H1 (cell line): ENCODE measurements at regions not wholly inside any gene's neighbourhood (a gene's known extent, or its start where the extent isn't known, plus 50 kb on each side); places are given as distances from the start of the nearest gene placed in this dataset.

Experiments
- CTCF ChIA-PET: fragments of 300-600 bp; sonication (Branson Sonifier 250); formaldehyde crosslinking; loops from one replicate; lab custom pipeline; 2021; ENCODE audit not compliant: partially characterized antibody; lab: Charles Lee
- POLR2A ChIA-PET: fragments of 300-600 bp; sonication (Branson Sonifier 250); formaldehyde crosslinking; loops from one replicate; lab custom pipeline; 2021; ENCODE audit warnings: inconsistent platforms; ENCODE audit not compliant: partially characterized antibody; lab: Charles Lee
- DNase-seq, 2 experiments: peaks; one replicate each; pipeline versions ENCODE4 v3.0.0 to v3.0.0-alpha.2; 2010 to 2022; ENCODE audit warnings: low spot score in 2 of 2, low read depth in 1 of 2, mixed read lengths in 1 of 2
- FAIRE-seq: peaks from 2 replicates; lab custom pipeline; 2011; peaks lifted over from hg19 to GRCh38; lab: Jason Lieb, UNC
- H2AFZ ChIP-seq: 2 replicates; pipeline ENCODE4 v1.8.1; 2012; ENCODE audit warnings: low read length, inconsistent platforms
- H2AK5ac ChIP-seq: 2 replicates; pipeline ENCODE4 v1.6.1; 2013; ENCODE audit warnings: low read depth, low read length
- H2BK120ac ChIP-seq: replicated peaks from 2 replicates; pipeline ENCODE3; 2013; ENCODE audit warnings: low read depth, low read length, inconsistent platforms
- H2BK12ac ChIP-seq: 2 replicates; pipeline ENCODE4 v1.6.1; 2013; ENCODE audit warnings: low read depth, low read length
- H2BK15ac ChIP-seq: 2 replicates; pipeline ENCODE4 v1.6.1; 2013; ENCODE audit warnings: low read length
- H2BK20ac ChIP-seq: 2 replicates; pipeline ENCODE4 v1.6.1; 2013; ENCODE audit warnings: low read length
- H2BK5ac ChIP-seq: 2 replicates; pipeline ENCODE4 v1.6.1; 2013; ENCODE audit warnings: low read depth, low read length
- H3K14ac ChIP-seq: 2 replicates; pipeline ENCODE4 v1.6.1; 2013; ENCODE audit warnings: inconsistent platforms; ENCODE audit not compliant: insufficient read length
- H3K18ac ChIP-seq: 2 replicates; pipeline ENCODE4 v1.6.1; 2013; ENCODE audit warnings: low read length; ENCODE audit errors: extremely low read depth
- H3K23ac ChIP-seq: 2 replicates; pipeline ENCODE4 v1.6.1; 2013; ENCODE audit warnings: inconsistent platforms; ENCODE audit not compliant: insufficient read length
- H3K23me2 ChIP-seq: 2 replicates; pipeline ENCODE4 v1.6.1; 2013; ENCODE audit warnings: low read depth, low read length
- H3K27ac ChIP-seq: 2 replicates; pipeline ENCODE4 v1.6.1; 2011; ENCODE audit warnings: low read depth, low read length, inconsistent platforms
- H3K27me3 ChIP-seq, 4 experiments: replicated peaks in 1 of 4; 1 replicate in 1 of 4; 2 replicates in 3 of 4; pipeline versions ENCODE4 v1.6.1 to v1.8.1; 2011 to 2013; ENCODE audit warnings: low read length in 3 of 4, mild to moderate bottlenecking in 3 of 4, inconsistent platforms in 2 of 4, mixed read lengths in 2 of 4, moderate library complexity in 1 of 4; ENCODE audit not compliant: control insufficient read depth in 3 of 4, insufficient read depth in 3 of 4; ENCODE audit errors: extremely low read depth in 1 of 4
- H3K36me3 ChIP-seq, 4 experiments: 2 replicates each; pipeline versions ENCODE4 v1.6.1 to v1.8.1; 2011 to 2013; ENCODE audit warnings: mild to moderate bottlenecking in 4 of 4, low read length in 3 of 4, moderate library complexity in 2 of 4, control low read depth in 1 of 4, inconsistent platforms in 1 of 4; ENCODE audit not compliant: insufficient read depth in 4 of 4, control insufficient read depth in 2 of 4
- H3K4ac ChIP-seq: replicated peaks from 2 replicates; pipeline ENCODE3; 2013; ENCODE audit warnings: low read length, low read depth, mixed read lengths, inconsistent platforms; ENCODE audit not compliant: insufficient read length
- H3K4me1 ChIP-seq, 4 experiments: replicated peaks in 1 of 4; 1 replicate in 1 of 4; 2 replicates in 3 of 4; pipeline versions ENCODE4 v1.6.1 to v1.8.1; 2011 to 2013; ENCODE audit warnings: low read length in 3 of 4, inconsistent platforms in 2 of 4, mixed read lengths in 1 of 4; ENCODE audit not compliant: insufficient read depth in 4 of 4, control insufficient read depth in 3 of 4
- H3K4me2 ChIP-seq, 2 experiments: 2 replicates each; pipeline versions ENCODE4 v1.6.1 to v1.8.1; 2011 to 2013; ENCODE audit warnings: low read depth in 2 of 2, low read length in 2 of 2, control low read depth in 1 of 2, inconsistent platforms in 1 of 2, mild to moderate bottlenecking in 1 of 2; ENCODE audit not compliant: insufficient read depth in 1 of 2
- H3K4me3 ChIP-seq, 4 experiments: fragments of 200-600, 300-600 bp in 1 of 4; sonication (generic), shearing (Covaris generic), sonication (Bioruptor Twin) in 1 of 4; 2 replicates each; pipeline versions ENCODE4 v1.5.1 to v1.8.1; 2011 to 2016; ENCODE audit warnings: low read length in 4 of 4, low read depth in 3 of 4, control low read depth in 2 of 4, inconsistent platforms in 2 of 4, mild to moderate bottlenecking in 2 of 4, mixed read lengths in 1 of 4, moderate library complexity in 1 of 4; ENCODE audit not compliant: insufficient read depth in 2 of 4; ENCODE audit errors: extremely low read depth in 1 of 4
- H3K56ac ChIP-seq: replicated peaks from 2 replicates; pipeline ENCODE3; 2013; ENCODE audit warnings: low read depth, mild to moderate bottlenecking, mixed read lengths, low read length, inconsistent platforms; ENCODE audit not compliant: insufficient read length
- H3K79me1 ChIP-seq: 2 replicates; pipeline ENCODE4 v1.6.1; 2013; ENCODE audit warnings: low read depth, low read length, control low read depth
- H3K79me2 ChIP-seq, 2 experiments: 2 replicates each; pipeline versions ENCODE4 v1.6.1 to v1.8.1; 2012 to 2013; ENCODE audit warnings: low read length in 2 of 2, mild to moderate bottlenecking in 2 of 2, inconsistent platforms in 1 of 2; ENCODE audit not compliant: insufficient read depth in 2 of 2, control insufficient read depth in 1 of 2
- H3K9ac ChIP-seq, 4 experiments: replicated peaks in 1 of 4; 1 replicate in 1 of 4; 2 replicates in 3 of 4; pipeline versions ENCODE4 v1.6.1 to v1.8.1; 2011 to 2013; ENCODE audit warnings: low read depth in 3 of 4, low read length in 3 of 4, control low read depth in 2 of 4, mild to moderate bottlenecking in 2 of 4, moderate library complexity in 2 of 4, inconsistent platforms in 1 of 4; ENCODE audit errors: extremely low read depth in 1 of 4
- H3K9me3 ChIP-seq, 2 experiments: 2 replicates each; pipeline versions ENCODE4 v1.6.1 to v1.8.1; 2012 to 2013; ENCODE audit warnings: mild to moderate bottlenecking in 2 of 2, moderate library complexity in 2 of 2, control low read depth in 1 of 2, inconsistent platforms in 1 of 2, low read depth in 1 of 2, low read length in 1 of 2, mixed read lengths in 1 of 2; ENCODE audit not compliant: insufficient read depth in 2 of 2
- H4K20me1 ChIP-seq, 2 experiments: replicated peaks in 1 of 2; 2 replicates each; pipeline versions ENCODE3 to v1.8.1; 2011 to 2013; ENCODE audit warnings: inconsistent platforms in 2 of 2, low read length in 2 of 2, mild to moderate bottlenecking in 1 of 2; ENCODE audit not compliant: insufficient read depth in 2 of 2, control insufficient read depth in 1 of 2
- H4K5ac ChIP-seq: 2 replicates; pipeline ENCODE4 v1.6.1; 2013; ENCODE audit warnings: low read length, low read depth, mixed read lengths, inconsistent platforms; ENCODE audit not compliant: insufficient read length
- H4K8ac ChIP-seq: 2 replicates; pipeline ENCODE4 v1.8.0; 2013; ENCODE audit warnings: mild to moderate bottlenecking, moderate library complexity, low read length, inconsistent platforms; ENCODE audit not compliant: insufficient read depth; ENCODE audit errors: extremely low read depth
- H4K91ac ChIP-seq: replicated peaks from 2 replicates; pipeline ENCODE3; 2013; ENCODE audit warnings: low read length, mixed read lengths, inconsistent platforms; ENCODE audit not compliant: insufficient read length
- CBX5 ChIP-seq: fragments of 300-800, 300-1000 bp; sonication (generic); IDR thresholded peaks from 2 replicates; pipeline ENCODE4 v1.7.1; 2016; ENCODE audit warnings: antibody characterized with exemption, low read length, low read depth
- CHD2 ChIP-seq: IDR thresholded peaks from 2 replicates; pipeline ENCODE4 v1.6.1; 2012; ENCODE audit warnings: low read length, improper control_type of control experiment
- KDM5A ChIP-seq: fragments of 200-600 bp; IDR thresholded peaks from 2 replicates; pipeline ENCODE4 v1.7.1; 2012; ENCODE audit warnings: mild to moderate bottlenecking, low read length, inconsistent platforms, mixed read lengths
- WGBS, 2 experiments: shearing (Covaris generic) in 1 of 2; methylation state at CpG; one replicate each; pipeline versions ENCODE4 v1.1.6 to v1.1.7; 2013 to 2015; ENCODE audit warnings: low lambda C conversion rate in 2 of 2, mixed read lengths in 2 of 2, inconsistent platforms in 1 of 2, low coverage in 1 of 2, missing lambda C conversion rate in 1 of 2; ENCODE audit not compliant: insufficient replicate concordance in 2 of 2, insufficient coverage in 1 of 2, insufficient read length in 1 of 2; ENCODE audit errors: extremely low coverage in 1 of 2, missing lambda C conversion rate in 1 of 2; 5-methylcytosine and 5-hydroxymethylcytosine counted together

- no peak overlapping the region for H3K4me2 ChIP-seq
- H4K8ac ChIP-seq, result no peak overlapping the region
- no peaks in the 10 kb centered on the region for H3K23me2 ChIP-seq
- H3K27ac ChIP-seq, result no peak overlapping the region
- H2BK12ac ChIP-seq, result no peak overlapping the region
- H2BK120ac ChIP-seq, result no peak overlapping the region
- no peaks in the 10 kb centered on the region for H3K36me3 ChIP-seq
- DNase-seq (no peak), FAIRE-seq (peak; percentile 13)
- no peak overlapping the region for H2AFZ ChIP-seq
- no peak overlapping the region for H2BK15ac ChIP-seq
- H3K4ac ChIP-seq, result no peak overlapping the region
- H4K91ac ChIP-seq, result no peak overlapping the region
- no peak overlapping the region for H2BK5ac ChIP-seq
- peaks cover 0 to 1% (median 0%) of the 10 kb centered on the region in 4 experiments; a peak in 1 of 7 replicates for H3K27me3 ChIP-seq
- no peak overlapping the region for H3K4me3 ChIP-seq
- H3K79me1 ChIP-seq, result no peaks in the 10 kb centered on the region
- H2BK20ac ChIP-seq, result no peak overlapping the region
- H3K9me3 ChIP-seq, result no peaks in the 10 kb centered on the region
- no peak overlapping the region for H3K18ac ChIP-seq
- H3K9ac ChIP-seq, result no peak overlapping the region
- no peaks in the 10 kb centered on the region for H3K79me2 ChIP-seq
- H4K20me1 ChIP-seq, result no peaks in the 10 kb centered on the region
- 91% methylated on average over 7 of the region's 7 CpGs; no CpG with 5 or more reads in 1 of the 2 experiments for WGBS, 2 experiments
- H4K5ac ChIP-seq, result no peak overlapping the region
- no peak overlapping the region for H3K14ac ChIP-seq
- ChIA-PET POLR2A (no interaction called here), CTCF (interaction anchor here (1.6 kb wide), 1 partner anchor 128 kb away, joined by 6 read pairs; no protein-coding TSS in a partner anchor)
- TF ChIP-seq CHD2, result no peak
- TF ChIP-seq KDM5A, result no peak
- no peak for TF ChIP-seq CBX5
- no peak overlapping the region for H3K56ac ChIP-seq
- H2AK5ac ChIP-seq, result no peak overlapping the region
- H3K4me1 ChIP-seq, result no peaks in the 10 kb centered on the region
- H3K23ac ChIP-seq, result no peak overlapping the region
Measured at GRCh38 chr18:11425211-11425610, 184.2 kb upstream of the SLC35G4 start.
